Stomach (tissue), 8 donors: ENCODE measurements at regions not wholly inside any gene's neighbourhood (a gene's known extent, or its start where the extent isn't known, plus 50 kb on each side); places are given as distances from the start of the nearest gene placed in this dataset.

Experiments used
- DNase-seq, 2 donors: peaks; one replicate each; pipeline versions ENCODE4 v3.0.0 to v3.0.0-alpha.2; 2013 to 2019
- H3K27ac ChIP-seq, 5 donors: fragments of 200-600 bp in 4 of 5; sonication (generic) in 4 of 5; one replicate each; pipeline ENCODE4 v1.5.1; 2013 to 2019; ENCODE audit warnings: mild to moderate bottlenecking in 1 of 5, moderate library complexity in 1 of 5
- H3K27me3 ChIP-seq, 3 donors: fragments of 200-600 bp; sonication (generic); one replicate each; pipeline ENCODE4 v1.5.1; 2017 to 2019; ENCODE audit warnings: mixed run types in 1 of 3
- H3K36me3 ChIP-seq, 4 donors: fragments of 200-600 bp; sonication (generic); 1 replicate in 3 of 4; 2 replicates in 1 of 4; pipeline ENCODE4 v1.5.1; 2016 to 2019
- H3K4me1 ChIP-seq, 4 donors: fragments of 200-600 bp; sonication (generic); one replicate each; pipeline ENCODE4 v1.5.1; 2016 to 2019
- H3K4me3 ChIP-seq, 4 donors: fragments of 200-600 bp; sonication (generic) in 3 of 4; one replicate each; pipeline ENCODE4 v1.5.1; 2016 to 2019; ENCODE audit warnings: mild to moderate bottlenecking in 1 of 4
- H3K9me3 ChIP-seq, 4 donors: fragments of 200-600 bp; sonication (generic); one replicate each; pipeline ENCODE4 v1.5.1; 2016 to 2019
- CTCF ChIP-seq, 7 experiments: fragments of 450-650 bp in 4 of 7; fragments of 200-600 bp in 3 of 7; sonication (generic) in 3 of 7; IDR thresholded peaks; one replicate each; pipeline ENCODE4 v1.5.1; 2016 to 2019; ENCODE audit warnings: antibody characterized with exemption in 7 of 7, control low read depth in 2 of 7, mild to moderate bottlenecking in 1 of 7
- EP300 ChIP-seq: sonication (generic); formaldehyde crosslinking; IDR thresholded peaks from one replicate; pipeline ENCODE4 v1.6.1; 2017; ENCODE audit warnings: antibody characterized with exemption
- POLR2A ChIP-seq, 4 donors: fragments of 450-650 bp; IDR thresholded peaks; one replicate each; pipeline ENCODE4 v1.6.1; 2016; ENCODE audit warnings: antibody characterized with exemption in 4 of 4, control low read depth in 2 of 4, mild to moderate bottlenecking in 1 of 4, moderate library complexity in 1 of 4
- POLR2AphosphoS5 ChIP-seq, 3 donors: sonication (generic); formaldehyde crosslinking; IDR thresholded peaks; one replicate each; pipeline ENCODE4 v1.6.1; 2016; ENCODE audit warnings: antibody characterized with exemption in 3 of 3
- WGBS, 5 donors: extraction: QIAGEN DNeasy Blood & Tissue Kit in 3 of 5; methylation state at CpG; one replicate each; pipeline versions ENCODE4 v1.1.5 to v1.1.7; 2013 to 2018; 5-methylcytosine and 5-hydroxymethylcytosine counted together
- intact Hi-C: fragments of 100-400 bp; cut with DNase I; formaldehyde crosslinking; loops from one replicate; pipeline ENCODE4 v1.15.1; 2023; ENCODE audit warnings: low total_unique reads
- donor health status: healthy with polysubstance abuse.
- donor health status: Bipolar disorder and iron deficiency.
- donor health status: healthy.

GRCh38 chr1:98157524-98158313 lies 236.9 kb upstream of the DPYD start:
- no peak for DNase-seq
- H3K36me3 ChIP-seq, result no peaks in the 10 kb centered on the region
- no peak overlapping the region for H3K27ac ChIP-seq
- no peaks in the 10 kb centered on the region for H3K4me1 ChIP-seq
- H3K9me3 ChIP-seq, result peaks cover 0 to under 1% (median 0%) of the 10 kb centered on the region in 4 donors
- intact Hi-C loops, result no loop called here
- H3K27me3 ChIP-seq, result no peaks in the 10 kb centered on the region
- H3K4me3 ChIP-seq, result no peak overlapping the region
- WGBS, 5 donors, result 88 to 96% (median 93%) methylated on average over 2 of the region's 2 CpGs
- TF ChIP-seq POLR2AphosphoS5 (IDR thresholded peaks at IDR 0.05), result no peak
- TF ChIP-seq EP300, result no peak
- TF ChIP-seq POLR2A (IDR thresholded peaks at IDR 0.05), result no peak

- DNase-seq, result no peak
- Histone ChIP-seq H3K27ac (no peak overlapping the region), H3K36me3 (no peaks in the 10 kb centered on the region), H3K4me3 (no peak overlapping the region), H3K27me3 (no peaks in the 10 kb centered on the region), H3K9me3 (peaks cover 0 to 10% (median 5%) of the 10 kb centered on the region in 4 donors), H3K4me1 (no peaks in the 10 kb centered on the region)
- intact Hi-C loops, result no loop called here
- no peak for TF ChIP-seq EP300
- no peak for TF ChIP-seq POLR2A (IDR thresholded peaks at IDR 0.05)
- no peak for TF ChIP-seq POLR2AphosphoS5 (IDR thresholded peaks at IDR 0.05)
- TF ChIP-seq CTCF (IDR thresholded peaks at IDR 0.05), result no peak
Observed at GRCh38 chr1:98147280-98147679, 226.4 kb upstream of the DPYD start.

GRCh38 chr1:98145655-98146054 lies 224.8 kb upstream of the DPYD start:
- no peak for DNase-seq
- TF ChIP-seq POLR2A (IDR thresholded peaks at IDR 0.05) (no peak), CTCF (IDR thresholded peaks at IDR 0.05) (no peak), EP300 (no peak), POLR2AphosphoS5 (IDR thresholded peaks at IDR 0.05) (no peak)
- WGBS, 5 donors, result 68 to 93% (median 88%) methylated on average over 2 of the region's 2 CpGs
- Histone ChIP-seq H3K4me1 (no peaks in the 10 kb centered on the region), H3K27ac (no peak overlapping the region), H3K4me3 (no peak overlapping the region), H3K36me3 (no peaks in the 10 kb centered on the region), H3K9me3 (no peaks in the 10 kb centered on the region), H3K27me3 (no peaks in the 10 kb centered on the region)
- intact Hi-C loops, result no loop called here

- Histone ChIP-seq H3K4me3 (no peak overlapping the region), H3K9me3 (no peaks in the 10 kb centered on the region), H3K36me3 (no peaks in the 10 kb centered on the region), H3K4me1 (no peaks in the 10 kb centered on the region), H3K27me3 (no peaks in the 10 kb centered on the region), H3K27ac (no peak overlapping the region)
- 48 to 69% (median 56%) methylated on average over 2 of the region's 2 CpGs for WGBS, 5 donors
- no peak for DNase-seq
- TF ChIP-seq CTCF (IDR thresholded peaks at IDR 0.05) (no peak), POLR2AphosphoS5 (IDR thresholded peaks at IDR 0.05) (no peak), EP300 (no peak), POLR2A (IDR thresholded peaks at IDR 0.05) (no peak)
- intact Hi-C loops, result no loop called here
Observed at GRCh38 chr1:98143403-98143802, 222.6 kb upstream of the DPYD start.

- Histone ChIP-seq H3K4me3 (no peak overlapping the region), H3K9me3 (no peaks in the 10 kb centered on the region), H3K4me1 (no peaks in the 10 kb centered on the region), H3K27ac (no peak overlapping the region), H3K36me3 (no peaks in the 10 kb centered on the region), H3K27me3 (no peaks in the 10 kb centered on the region)
- DNase-seq, result no peak
- intact Hi-C loops, result no loop called here
- TF ChIP-seq CTCF (IDR thresholded peaks at IDR 0.05), result no peak
- no peak for TF ChIP-seq POLR2AphosphoS5 (IDR thresholded peaks at IDR 0.05)
- TF ChIP-seq POLR2A (IDR thresholded peaks at IDR 0.05), result no peak
- no peak for TF ChIP-seq EP300
- 33 to 63% (median 43%) methylated on average over 4 of the region's 4 CpGs for WGBS, 5 donors
Observed at GRCh38 chr1:98133131-98133530, 212.3 kb upstream of the DPYD start.
